Stimulated activated CD8-positive, alpha-beta memory T cell treated with anti-CD3 and anti-CD28 coated beads, Interleukin-12 subunit alpha, Interleukin-12 subunit beta, amount 100 ng/mL, for 4 hours (primary cell): ENCODE measurements at regions not wholly inside any gene's neighbourhood (a gene's known extent, or its start where the extent isn't known, plus 50 kb on each side); places are given as distances from the start of the nearest gene placed in this dataset.

Experiments
- DNase-seq: peaks from one replicate; pipeline ENCODE4 v3.0.0-alpha.2; 2020; ENCODE audit warnings: low read depth

DNA sequence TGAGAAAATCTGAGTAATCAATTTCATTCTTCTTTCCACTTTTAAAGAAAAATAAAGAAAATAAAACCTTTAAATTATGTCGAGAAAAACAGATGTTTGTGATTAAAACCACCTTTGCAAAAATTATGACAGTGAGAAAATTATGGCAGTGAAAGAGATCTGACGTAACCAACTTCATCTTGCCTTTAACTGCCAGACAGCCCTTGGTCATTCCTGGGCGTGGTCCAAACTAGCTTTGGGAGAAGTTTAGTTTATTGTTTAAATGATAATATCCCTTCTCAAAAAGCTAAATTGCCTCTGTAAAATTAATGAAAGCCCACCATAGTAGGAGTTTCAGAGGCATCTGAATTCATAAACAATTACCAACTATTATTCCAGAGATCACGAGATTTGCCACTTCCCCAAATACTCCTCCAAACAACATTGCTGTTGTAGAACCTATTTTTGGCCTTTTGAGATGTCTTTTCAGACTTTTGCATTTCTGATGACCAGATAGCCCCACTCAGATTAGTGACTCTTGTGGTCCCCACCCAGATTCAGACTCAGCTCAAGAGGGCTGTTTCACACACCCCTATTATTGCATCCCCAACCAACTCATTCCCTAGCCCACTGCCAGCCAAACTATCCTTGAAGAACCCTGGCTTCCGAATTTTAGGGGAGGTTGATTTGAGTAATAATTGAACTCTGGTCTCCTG is 664.4 kb upstream of the CBLB start:
- DNase-seq = no peak

DNA sequence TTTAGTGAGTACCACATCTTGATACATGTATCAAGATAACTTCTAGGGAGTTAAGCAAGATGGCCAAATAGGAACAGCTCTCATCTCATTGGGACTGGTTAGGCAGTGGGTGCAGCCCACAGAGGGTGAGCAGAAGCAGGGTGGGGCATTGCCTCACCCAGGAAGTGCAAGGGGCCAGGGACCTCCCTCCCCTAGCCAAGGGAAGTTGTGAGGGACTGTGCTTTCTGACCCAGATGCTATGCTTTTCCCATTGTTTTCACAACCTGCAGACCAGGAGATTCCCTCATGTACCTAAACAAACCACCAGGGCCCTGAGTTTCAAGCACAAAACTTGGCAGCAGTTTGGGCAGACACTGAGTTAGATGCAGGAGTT is 665.0 kb upstream of the CBLB start:
- no peak for DNase-seq

DNA sequence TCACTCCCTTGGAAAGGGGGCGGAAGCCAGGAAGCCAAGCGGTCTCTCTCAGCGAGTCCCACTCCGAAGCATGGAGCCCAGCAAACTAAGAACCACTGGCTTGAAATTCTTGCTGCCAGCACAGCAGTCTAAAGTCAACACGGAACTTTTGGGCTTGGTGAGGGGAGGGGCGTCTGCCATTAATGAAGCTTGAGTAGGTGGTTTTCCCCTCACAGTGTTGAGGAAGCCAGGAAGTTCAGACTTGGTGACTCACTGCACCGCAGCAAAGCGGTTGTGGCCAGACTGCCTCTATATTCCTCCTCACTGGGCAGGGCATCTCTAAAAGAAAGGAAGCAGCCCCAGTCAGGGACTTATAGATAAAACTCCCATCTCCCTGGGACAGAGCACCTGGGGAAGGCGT is 665.4 kb upstream of the CBLB start:
- DNase-seq = peak; percentile 28

DNA sequence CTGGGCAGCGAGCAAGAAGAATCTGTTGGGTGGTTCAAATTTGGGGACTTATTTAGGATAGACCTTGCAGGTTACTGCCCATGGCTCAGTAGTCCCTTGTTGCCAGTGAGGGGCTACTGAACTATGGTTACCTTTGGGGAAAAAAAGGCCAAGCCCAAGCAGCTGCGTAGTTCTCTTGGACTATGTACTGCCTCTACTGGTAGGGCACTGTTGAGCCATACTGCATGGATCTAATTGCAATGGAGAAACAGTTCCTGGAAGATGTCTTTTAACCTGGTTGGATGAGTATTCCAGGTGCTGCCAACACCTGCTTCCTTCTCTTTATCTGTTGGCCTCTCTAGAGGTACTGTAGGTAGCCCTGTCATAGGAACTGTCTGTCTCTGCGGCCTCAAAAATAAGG is 671.9 kb upstream of the CBLB start:
- no peak for DNase-seq

DNA sequence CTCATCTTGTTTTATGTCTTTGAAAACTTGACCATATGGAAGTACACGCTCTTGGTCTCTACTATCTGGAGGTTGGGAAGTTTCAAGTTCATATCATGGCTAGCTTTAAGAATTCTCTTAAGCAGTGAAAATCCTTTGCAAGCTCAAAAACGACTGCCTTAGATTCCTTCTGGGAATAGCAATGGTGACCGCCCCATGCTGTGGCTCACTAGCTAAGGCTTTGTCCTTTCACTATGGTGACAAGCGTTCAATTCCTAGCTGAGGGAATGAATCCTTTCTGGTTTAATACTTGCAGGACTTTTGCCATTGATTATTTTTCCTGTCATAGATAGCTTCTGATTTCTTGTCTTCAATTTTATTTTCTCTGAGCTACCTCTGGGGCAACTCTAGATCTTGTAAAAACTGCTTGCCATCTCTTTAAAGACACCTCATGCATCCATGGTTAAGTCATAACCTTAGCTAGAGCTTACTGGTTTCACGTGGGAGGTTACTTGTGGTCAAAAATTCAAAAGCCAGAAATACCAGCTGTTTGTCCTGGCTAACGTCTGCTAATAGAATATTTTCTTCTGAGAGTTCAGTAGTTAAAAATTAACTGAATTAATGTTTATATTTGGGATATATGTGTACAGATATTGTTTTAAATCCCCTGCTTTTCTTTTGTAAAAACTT is 673.4 kb upstream of the CBLB start:
- no peak for DNase-seq

DNA sequence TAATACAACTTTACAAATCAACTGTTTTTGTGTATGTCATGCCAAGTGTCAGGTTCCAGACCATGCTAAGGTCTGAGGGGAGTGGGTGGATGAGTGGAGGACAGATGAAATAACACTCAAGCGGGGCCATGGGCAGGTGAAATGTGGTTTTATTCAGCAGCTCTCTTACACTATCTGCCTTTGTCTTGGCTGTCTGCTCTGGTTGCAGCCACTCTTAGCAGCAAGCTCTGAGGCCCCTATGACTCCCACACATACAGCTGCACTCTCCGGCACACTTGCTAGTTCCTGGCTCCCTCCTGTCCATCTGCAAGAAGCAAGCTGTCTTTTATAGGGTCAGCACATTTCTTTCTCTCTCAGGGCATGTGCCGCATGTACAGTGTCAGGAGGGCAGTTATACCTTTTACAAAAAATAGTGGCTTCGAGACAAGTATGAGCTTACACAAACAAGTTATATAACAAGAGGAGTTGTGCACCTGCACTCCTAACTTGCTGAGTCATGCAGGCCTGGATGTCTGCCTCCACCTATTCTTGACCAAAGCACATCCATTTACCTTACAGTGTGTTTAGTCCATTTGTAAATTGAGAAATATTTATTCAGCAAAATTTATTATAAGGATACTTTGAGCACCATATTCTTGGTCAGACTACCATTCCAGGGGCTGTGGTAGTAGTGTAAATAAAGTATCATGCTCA is 683.7 kb upstream of the CBLB start:
- DNase-seq = no peak

DNA sequence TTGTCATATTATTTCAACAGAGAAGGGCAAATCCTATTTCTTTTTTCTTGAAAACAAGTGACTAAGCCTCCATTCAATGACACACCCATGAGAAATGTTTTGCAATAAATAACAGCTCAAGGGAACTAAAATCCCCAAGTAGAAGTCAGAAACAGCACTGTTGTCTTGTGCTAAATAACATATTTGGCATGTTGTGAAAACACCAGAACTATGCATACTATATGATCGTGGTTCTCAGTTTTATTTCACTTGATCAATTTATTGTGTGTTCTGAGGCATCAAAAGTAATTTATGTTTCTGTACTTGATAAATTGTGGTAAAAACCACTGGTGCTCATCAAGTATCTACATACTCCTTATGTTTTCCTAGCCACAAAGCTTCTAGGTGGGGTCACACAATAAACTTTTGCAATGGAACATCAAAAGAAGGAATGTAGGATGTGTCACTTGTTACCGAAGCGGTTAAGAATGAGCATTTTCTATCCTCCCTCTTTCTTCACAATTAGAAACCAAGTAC is 691.7 kb upstream of the CBLB start:
- no peak for DNase-seq

DNA sequence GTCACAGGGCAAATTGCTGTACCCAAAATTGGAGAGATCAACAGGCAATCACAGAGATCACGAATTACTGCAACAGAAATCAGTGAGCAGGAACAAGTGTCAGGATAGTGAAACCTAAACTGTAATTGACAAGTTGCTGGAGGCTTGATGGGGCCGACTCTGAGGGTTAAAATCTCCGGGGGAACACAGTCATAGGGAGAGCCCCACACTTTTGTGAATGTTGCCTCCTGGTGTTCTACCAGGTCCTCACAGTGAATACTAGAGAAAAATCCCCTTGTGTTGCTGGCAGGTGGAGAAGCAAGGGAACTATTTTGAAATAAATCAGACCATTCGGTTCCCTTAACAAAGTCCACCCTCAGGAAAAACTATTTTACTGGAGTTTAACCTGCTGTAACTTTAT is 697.5 kb upstream of the CBLB start:
- DNase-seq = no peak

DNA sequence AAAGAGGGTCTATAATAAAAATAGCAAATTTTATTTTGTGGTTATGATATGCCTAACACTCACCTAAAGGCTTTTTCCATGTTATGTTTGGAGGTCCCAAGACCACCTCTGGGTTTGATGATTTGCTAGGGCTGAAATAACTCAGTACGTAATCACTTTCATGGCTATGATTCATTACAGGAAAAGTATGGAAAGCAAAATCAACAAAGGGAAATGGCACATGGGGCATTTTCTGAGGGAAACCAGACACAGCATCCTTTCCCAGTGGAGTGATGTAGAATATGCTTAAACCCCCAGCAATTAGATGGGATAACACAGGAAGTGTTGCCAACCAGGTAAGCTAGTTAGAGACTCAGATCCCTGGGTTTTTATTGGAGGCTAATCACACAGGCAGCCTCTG is 701.6 kb upstream of the CBLB start:
- DNase-seq = no peak

DNA sequence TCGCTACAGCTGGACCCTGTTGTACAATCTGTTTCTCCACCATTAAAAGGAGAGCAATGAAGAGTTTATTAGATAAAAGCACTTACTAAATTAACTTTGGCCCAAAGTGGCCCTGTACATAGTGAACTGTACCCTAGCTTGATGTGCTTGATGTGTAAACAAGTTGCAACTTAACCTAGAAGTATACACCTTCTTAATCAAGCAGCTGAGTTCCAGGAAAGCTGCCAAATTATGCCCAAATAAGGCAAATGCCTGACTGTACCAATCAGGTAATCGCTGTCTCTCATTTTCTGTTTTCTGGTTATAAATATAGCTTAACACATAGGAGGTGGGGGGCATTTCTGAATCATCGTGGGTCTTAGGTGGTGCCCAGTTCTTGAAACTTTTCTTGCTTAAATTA is 704.8 kb upstream of the CBLB start:
- no peak for DNase-seq

DNA sequence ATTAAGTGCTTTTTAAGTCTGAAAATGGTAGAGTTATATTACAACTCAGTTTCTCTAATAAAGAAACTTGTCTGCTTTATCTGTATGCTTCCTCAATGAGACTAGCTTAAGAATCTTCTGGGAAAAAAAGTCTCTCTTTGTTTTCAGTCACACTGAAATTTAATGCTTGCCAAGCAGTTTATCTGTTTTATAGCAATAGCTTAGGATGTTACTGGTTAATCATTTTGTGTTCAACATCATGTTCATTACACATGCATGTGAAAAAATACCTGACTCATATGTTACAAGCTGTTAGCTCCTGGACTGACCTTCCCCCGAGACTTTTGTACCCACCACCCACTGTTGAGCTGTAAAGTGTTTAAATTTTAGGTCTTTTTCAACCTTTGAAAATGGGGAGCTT is 706.2 kb upstream of the CBLB start:
- no peak for DNase-seq

DNA sequence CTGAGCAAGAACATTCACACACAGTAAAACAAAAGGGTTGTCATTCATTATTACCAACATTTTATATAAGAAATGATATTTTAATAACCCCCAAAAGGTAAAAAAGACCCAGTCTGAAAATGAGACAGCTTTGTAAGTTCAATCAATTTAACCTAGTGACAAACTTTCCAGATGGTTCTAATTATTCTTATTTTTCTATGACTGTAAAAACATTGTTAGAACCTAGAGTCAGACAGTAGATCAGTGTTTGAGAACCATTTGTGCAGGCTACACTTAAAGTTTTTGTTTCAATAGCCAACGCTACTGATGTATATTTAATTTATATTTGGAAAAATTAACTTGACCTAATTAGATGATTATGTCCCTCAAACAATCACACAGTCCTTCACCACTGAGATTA is 708.4 kb upstream of the CBLB start:
- no peak for DNase-seq

DNA sequence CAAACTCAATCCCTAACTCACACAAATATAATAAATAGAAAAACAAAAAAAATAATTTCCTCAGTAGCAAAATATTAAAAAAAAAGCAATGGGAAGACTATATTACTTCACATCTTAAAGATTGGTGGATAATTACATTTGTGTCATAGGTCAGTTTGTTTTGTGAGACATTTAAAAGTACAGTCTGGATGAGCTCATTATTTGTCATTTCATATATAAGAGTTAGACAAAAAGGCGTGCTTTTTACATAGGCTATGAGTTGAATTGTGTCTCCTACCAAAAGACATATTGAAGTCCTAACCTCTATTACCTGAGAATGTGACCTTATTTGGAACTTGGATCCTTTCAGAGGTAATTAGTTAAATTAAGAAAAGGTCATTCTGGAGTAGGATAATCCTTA is 710.1 kb upstream of the CBLB start:
- DNase-seq = no peak

DNA sequence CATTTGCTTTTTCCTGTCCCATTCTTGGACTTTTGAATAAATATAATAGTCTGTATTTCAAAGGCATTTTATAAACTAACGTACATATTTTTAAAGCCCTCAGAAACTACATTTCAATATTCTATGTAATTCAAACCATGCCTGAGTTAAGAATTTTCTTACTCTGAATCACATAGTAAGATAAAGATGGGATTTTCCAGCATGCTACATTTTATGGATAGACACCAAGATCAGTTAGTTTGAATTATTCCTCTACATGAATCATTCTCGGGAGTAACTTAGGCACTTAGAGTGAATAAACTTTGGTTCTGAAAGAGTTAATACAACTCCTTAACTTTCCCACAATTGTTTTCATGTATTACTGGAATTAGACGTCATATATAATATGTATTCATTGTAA is 713.3 kb upstream of the CBLB start:
- DNase-seq = no peak

DNA sequence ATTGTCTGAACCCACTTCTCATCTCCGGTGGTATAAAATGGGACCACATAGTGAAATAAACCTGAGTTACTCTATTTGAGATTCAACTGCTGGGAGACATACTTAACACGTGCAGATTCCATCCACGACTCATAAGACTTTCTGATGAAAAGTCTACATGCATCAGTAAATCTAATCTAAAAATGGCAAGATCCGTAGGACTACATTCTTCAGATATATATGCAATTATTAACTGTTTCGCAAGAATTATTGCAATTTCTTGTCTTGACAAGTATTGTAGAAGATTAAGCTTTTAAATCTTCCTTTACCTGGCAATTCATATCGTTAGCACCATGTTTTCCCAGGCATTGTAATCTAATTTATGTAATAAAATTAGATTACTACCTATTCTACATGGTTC is 718.7 kb upstream of the CBLB start:
- no peak for DNase-seq

DNA sequence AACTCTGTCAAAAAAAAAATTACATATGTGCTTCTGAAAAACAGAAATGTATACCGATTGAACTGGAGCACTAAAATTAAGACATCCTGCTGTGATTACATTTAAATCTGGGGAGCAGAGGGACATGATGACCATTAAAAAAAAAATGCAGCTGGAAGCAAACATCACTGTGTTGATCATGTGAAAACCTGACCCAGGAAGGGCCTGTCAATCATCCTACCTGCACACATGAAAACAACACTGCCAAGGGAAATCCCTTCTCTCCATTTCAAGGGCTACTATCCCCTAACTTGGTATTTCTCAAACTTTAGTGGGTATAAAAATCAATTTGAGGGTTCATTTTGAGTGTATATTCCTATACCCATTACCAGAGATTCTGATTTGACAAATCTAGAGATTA is 719.9 kb upstream of the CBLB start:
- no peak for DNase-seq

DNA sequence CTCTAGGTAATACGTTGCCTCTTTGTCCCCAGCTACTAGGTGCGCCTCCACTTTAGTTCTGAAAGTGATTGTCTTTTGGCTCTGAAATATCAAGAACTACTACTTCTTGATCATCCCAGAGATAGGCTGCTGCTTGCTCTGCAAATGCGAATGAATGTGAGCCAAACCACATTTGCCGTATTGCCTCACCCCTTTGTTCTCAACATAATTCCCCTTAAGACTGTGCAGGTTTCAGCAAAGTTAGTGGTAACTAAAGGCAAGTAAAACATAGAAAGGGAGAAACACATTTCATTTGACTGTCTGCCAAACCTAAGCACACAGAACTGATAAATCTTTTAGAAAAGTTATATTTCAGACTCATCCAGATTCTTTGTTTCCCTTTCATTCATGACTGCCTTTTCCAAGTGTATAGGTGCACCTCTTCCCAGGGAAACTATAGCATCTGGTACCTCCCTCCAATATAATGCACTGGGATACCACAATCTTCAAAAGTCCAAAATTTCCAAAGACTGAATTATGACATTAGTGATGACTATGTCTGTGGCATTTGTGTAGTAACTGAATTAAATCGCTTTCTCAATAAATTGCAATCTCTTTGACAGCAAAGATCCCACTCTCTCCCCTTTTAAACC is 720.6 kb upstream of the CBLB start:
- DNase-seq = no peak

DNA sequence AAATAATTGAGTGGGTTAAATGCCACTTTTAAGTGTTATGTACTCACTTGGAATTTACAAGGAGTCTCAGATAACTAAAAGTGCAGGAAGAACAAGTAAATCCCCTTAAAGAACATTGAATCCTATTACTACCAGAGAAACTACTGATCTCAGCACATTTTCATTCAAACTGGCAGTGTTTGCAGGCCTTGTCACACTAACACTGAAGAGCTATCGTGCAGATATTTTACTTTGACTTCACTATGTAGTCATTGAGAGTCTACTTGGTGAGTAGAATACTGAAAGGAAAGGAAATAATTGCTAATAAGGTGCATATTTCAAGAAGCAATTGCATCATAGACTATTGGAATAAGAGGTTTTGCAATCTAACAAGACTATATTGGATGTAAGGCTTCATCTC is 721.4 kb upstream of the CBLB start:
- DNase-seq = no peak

DNA sequence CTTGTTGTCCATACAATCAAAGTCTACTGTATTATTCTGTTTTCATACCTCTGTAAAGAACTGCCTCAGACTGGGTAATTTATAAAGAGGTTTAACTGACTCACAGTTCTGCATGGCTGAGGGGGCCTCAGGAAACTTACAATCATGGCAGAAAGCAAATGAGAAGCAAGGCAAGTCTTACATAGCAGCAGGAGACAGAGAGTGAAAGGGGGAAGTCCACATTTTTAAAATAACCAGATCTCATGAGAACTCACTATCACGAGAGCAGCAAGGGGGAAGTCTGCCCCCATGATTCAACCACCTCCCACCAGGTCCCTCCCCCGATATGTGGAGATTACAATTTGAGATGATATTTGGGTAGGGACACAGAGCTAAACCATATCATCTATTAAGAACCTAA is 724.6 kb upstream of the CBLB start:
- no peak for DNase-seq

DNA sequence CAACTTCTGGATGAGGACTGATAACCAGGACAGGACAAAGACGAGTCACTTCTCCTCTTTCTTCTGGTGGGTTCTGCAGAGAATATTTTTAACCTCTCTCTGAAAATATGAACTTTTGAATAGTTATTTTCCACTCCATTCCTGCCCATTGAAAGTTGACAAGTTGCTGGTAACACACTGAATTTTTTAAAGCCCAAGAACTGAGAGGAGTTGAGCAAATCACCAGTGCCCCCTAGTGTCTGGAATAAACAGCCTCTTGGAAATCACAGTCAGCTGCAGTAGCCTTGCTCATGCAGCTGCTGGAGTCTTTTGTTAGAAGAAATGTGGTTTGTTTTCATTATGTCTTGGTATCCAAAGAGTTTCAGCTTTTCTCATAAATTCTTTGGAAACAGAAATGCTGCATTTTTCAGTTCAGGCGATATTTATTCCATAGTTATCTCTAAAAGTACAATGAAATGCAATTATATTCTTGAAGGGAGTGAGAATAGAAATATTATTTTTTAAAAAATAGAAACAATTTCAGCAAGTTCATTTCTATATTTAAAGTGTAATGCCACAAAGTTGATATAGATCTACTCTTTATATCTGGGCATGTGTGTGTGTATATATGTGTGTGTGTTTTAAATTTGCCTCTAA is 741.0 kb upstream of the CBLB start:
- peak; percentile 3 for DNase-seq

DNA sequence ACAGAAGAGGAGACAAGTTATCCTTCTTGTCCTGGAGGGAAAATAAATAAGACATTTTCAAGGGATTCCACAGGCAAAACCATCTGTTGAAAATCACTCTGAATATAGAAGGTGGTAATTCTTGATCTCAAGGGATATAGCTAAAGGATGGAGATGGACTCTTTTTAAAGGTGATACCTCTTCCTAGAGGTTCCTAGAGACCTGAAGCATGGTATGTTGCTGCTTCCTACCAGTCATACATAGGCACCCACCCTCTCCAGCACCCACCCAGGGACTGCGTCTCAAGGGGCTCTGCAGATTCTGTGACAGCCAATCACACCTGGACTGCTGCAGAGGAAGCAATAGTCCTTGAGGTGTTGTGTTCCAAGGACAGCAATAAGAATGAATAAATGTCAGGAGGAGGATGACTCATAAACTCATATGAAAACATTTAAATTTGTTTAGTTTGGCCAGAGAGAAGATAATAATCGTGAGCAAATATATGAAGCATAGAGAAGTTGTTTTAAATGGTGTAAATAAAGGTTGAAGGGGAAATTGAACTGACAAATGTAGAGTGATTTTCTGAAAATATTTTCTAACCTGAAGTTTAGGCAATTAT is 741.6 kb upstream of the CBLB start:
- no peak for DNase-seq

DNA sequence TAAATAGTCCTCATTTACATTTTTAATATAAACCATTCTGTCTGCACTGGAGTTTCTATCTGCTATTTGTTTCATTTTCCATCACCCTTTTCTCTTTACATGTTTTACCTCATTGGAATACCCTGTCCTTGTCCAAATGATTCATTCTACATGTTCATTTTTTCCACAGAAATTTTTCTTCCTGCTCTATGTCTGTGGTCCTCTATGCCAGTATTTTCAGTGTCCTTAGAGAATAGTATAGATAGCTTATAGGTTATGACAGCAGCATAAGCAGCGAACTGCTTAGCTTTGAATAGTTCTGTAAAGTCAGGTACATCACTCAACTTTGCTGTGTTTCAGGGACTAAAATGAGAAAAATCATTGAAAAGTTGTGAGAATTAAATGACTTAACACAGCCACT is 742.3 kb upstream of the CBLB start:
- no peak for DNase-seq
